GM06990 (cell line): ENCODE measurements at regions not wholly inside any gene's neighbourhood (a gene's known extent, or its start where the extent isn't known, plus 50 kb on each side); places are given as distances from the start of the nearest gene placed in this dataset.

ENCODE experiments used
- DNase-seq: peaks from one replicate; pipeline ENCODE4 v3.0.0-alpha.2; 2011; ENCODE audit not compliant: insufficient read length; ENCODE audit errors: extremely low read depth
- H3K27me3 ChIP-seq: replicated peaks from 2 replicates; pipeline ENCODE4 v1.6.0; 2011; ENCODE audit warnings: low read length; ENCODE audit not compliant: control insufficient read depth, insufficient read depth
- H3K36me3 ChIP-seq: 2 replicates; pipeline ENCODE4 v1.5.1; 2011; ENCODE audit warnings: low read length; ENCODE audit not compliant: control insufficient read depth, insufficient read depth
- H3K4me3 ChIP-seq: replicated peaks from 2 replicates; pipeline ENCODE4 v1.5.1; 2011; ENCODE audit warnings: low read depth, mild to moderate bottlenecking, control low read depth, low read length
- TF ChIP-seq, protein P1 (sequence below): IDR thresholded peaks from 2 replicates; pipeline ENCODE4 v1.5.1; 2011; ENCODE audit warnings: low read length, control low read depth, mild to moderate bottlenecking, inconsistent platforms; ENCODE audit not compliant: insufficient read depth, poor library complexity, severe bottlenecking

DNA sequence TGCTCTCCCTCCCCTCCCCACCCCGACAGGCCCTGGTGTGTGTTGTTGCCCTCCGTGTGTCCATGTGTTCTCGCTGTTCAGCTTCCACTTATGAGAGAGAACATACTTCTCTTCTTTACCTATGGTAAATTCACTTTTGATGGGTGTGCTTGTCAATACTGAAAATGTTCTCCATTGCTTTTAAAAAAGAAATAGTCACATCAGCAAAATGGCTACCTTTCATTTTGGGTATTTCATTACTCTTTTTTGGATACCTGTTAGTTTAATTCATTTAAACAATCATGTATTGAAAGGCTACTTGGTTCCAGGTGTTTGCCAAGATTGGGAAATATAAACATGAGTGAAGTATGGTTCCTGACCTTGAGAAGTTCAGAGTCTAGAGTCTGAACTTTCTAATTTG is 107.4 kb upstream of the PITX2 start:
- no peak for DNase-seq
- H3K36me3 ChIP-seq = no peaks in the 10 kb centered on the region
- TF ChIP-seq, protein P1, sequence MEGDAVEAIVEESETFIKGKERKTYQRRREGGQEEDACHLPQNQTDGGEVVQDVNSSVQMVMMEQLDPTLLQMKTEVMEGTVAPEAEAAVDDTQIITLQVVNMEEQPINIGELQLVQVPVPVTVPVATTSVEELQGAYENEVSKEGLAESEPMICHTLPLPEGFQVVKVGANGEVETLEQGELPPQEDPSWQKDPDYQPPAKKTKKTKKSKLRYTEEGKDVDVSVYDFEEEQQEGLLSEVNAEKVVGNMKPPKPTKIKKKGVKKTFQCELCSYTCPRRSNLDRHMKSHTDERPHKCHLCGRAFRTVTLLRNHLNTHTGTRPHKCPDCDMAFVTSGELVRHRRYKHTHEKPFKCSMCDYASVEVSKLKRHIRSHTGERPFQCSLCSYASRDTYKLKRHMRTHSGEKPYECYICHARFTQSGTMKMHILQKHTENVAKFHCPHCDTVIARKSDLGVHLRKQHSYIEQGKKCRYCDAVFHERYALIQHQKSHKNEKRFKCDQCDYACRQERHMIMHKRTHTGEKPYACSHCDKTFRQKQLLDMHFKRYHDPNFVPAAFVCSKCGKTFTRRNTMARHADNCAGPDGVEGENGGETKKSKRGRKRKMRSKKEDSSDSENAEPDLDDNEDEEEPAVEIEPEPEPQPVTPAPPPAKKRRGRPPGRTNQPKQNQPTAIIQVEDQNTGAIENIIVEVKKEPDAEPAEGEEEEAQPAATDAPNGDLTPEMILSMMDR = no peak
- no peak overlapping the region for H3K4me3 ChIP-seq
- H3K27me3 ChIP-seq = no peaks in the 10 kb centered on the region

DNA sequence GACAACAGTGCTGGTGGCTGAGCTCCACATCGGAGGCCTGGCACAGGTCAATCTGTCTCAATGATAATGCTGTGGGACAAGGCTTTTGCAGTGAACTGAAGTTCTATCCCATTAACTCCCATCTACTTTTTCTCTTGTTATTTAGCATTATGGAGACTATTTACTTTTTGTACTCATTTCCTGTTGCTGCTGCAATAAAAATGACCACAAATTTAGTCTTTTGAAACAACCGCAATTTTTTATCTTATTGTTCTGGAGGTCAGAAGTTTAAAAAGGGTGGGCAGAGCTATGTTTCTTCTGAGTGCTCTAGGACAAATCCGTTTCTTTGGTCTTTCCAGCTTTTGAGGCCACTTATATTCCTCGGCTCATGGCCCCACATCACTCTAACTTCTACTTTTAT is 111.0 kb upstream of the PITX2 start:
- Histone ChIP-seq H3K27me3 (no peaks in the 10 kb centered on the region), H3K36me3 (no peaks in the 10 kb centered on the region), H3K4me3 (no peak overlapping the region)
- DNase-seq = no peak
- TF ChIP-seq, protein P1 = no peak

DNA sequence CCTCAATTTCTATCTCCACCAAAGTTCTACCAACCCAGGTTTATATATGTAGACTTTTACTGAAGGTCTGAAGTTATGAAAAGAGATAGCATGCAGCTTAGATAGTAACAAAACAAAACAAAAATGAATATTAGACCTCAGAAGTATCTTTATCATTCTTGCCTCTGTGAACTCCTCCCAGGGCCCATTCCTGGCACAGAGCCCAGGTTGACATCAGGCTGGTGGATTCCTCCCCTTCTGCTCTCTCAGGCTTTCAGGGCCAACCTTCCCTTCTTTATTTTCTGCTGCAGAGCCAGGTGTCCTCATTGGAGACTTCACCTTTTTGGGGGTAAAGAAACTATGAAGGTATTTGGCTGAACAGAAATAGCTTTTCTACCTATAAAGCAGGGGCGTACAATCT is 112.8 kb upstream of the PITX2 start:
- Histone ChIP-seq H3K27me3 (no peaks in the 10 kb centered on the region), H3K4me3 (no peak overlapping the region), H3K36me3 (no peaks in the 10 kb centered on the region)
- no peak for DNase-seq
- TF ChIP-seq, protein P1 = no peak

DNA sequence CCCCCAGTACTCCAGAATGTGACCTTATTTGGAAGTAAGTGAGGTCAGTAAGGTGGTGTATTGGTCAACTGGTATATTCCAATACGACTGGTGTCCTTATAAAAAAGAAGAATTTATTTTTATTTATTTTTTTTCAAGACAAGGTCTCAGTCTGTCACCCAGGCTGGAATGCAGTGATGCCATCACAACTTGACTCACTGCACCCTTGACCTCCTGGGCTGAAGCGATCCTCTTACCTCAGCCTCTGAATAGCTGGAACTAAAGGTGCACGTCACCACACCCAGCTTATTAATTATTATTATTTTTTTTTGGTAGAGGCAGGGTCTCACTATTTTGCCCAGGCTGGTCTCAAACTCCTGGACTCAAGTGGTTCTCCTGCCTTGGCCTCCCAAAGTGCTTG is 115.1 kb upstream of the PITX2 start:
- H3K36me3 ChIP-seq = no peaks in the 10 kb centered on the region
- TF ChIP-seq, protein P1 = no peak
- DNase-seq = no peak

DNA sequence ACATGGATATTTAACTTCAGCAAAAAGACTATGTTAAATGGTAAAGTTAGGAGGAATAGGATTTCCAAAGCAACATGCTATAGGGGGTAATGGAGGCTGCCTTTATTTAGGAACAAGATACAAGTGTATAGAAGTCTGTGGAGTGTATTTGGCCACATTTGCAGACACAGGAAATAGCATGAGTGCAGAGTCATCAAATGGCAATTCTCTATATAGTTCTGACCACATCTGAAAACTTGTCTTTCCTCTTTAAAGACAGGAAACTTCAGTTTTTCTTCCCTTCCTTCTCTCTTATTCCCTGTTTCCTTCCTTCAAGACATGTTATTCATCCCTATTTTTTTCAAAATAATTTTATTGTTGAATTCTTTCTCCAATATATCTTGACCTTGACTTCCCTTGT is 119.3 kb upstream of the PITX2 start:
- H3K4me3 ChIP-seq = no peak overlapping the region
- DNase-seq = no peak
- TF ChIP-seq, protein P1 = no peak
- H3K36me3 ChIP-seq = no peaks in the 10 kb centered on the region
- H3K27me3 ChIP-seq = no peaks in the 10 kb centered on the region

More for the DNA sequence above, 115.1 kb upstream of the PITX2 start:
- Histone ChIP-seq H3K27me3 (no peaks in the 10 kb centered on the region), H3K4me3 (no peak overlapping the region)

DNA sequence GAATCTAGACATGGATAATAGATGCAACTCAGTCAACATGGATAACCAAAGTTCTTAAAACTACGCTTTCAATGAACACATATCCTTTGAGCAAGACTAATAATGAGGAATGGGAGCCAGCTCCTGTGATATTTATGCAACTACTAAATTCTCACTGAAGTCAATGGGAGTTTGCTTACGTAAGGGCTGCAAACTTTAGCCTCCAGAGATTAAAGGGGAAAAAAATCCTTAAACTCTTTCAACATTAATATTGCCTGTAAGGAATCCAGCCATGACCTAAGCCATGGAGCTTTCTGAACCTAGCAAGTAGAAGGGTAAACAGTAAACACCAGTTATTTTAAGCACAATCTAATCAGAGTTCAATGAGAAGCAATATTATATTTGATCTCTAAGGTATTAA is 125.2 kb upstream of the PITX2 start:
- Histone ChIP-seq H3K27me3 (no peaks in the 10 kb centered on the region), H3K36me3 (no peaks in the 10 kb centered on the region)
- DNase-seq = no peak

More for the DNA sequence above, 125.2 kb upstream of the PITX2 start:
- TF ChIP-seq, protein P1 = no peak
- no peak overlapping the region for H3K4me3 ChIP-seq
